ENCODE measurements at regions not wholly inside any gene's neighbourhood (a gene's known extent, or its start where the extent isn't known, plus 50 kb on each side); places are given as distances from the start of the nearest gene placed in this dataset.

GRCh38 chr11:104522650-104523049, 358.7 kb upstream of the PDGFD start:
- H4K8ac ChIP-seq (ENCODE audit: low read depth in 2 of 2, low read length in 2 of 2) = no peak overlapping the region
- H2AK5ac ChIP-seq (ENCODE audit: low read depth, low read length) = no peak overlapping the region
- H3K9me1 ChIP-seq (ENCODE audit: insufficient read depth, low read length) = no peaks in the 10 kb centered on the region
- H2BK120ac ChIP-seq (ENCODE audit: low read depth, low read length) = no peak overlapping the region
- no peaks in the 10 kb centered on the region for H3K79me1 ChIP-seq (ENCODE audit: low read depth in 1 of 2, low read length in 2 of 2)
- H3K56ac ChIP-seq (ENCODE audit: extremely low read depth, insufficient read depth, low read length) = no peak overlapping the region
- no peak for ATAC-seq (ENCODE audit: low read depth)
- no peak overlapping the region for H3K4ac ChIP-seq (ENCODE audit: low read depth, low read length)
- H2BK15ac ChIP-seq (ENCODE audit: low read depth, low read length) = no peak overlapping the region
- BruUV-seq (replicated peaks) = no TSS peak
- ChIA-PET CTCF (no interaction called here), POLR2A (ENCODE audit: unreplicated experiment) (no interaction called here)
- no peak overlapping the region for H2BK5ac ChIP-seq (ENCODE audit: low read depth, low read length, poor library complexity, severe bottlenecking)
- H3K27ac ChIP-seq (ENCODE audit: insufficient read depth, low read length) = no peak overlapping the region
- H2AFZ ChIP-seq (replicated peaks; ENCODE audit: low read length, poor library complexity) = no peak overlapping the region
- H3K18ac ChIP-seq (ENCODE audit: low read depth, low read length) = no peak overlapping the region
- in situ Hi-C loops (cut with MboI; ENCODE audit: low sequenced_read_pairs) = no loop called here
- peak; percentile 41 for DNase-seq
- no peak overlapping the region for H2BK20ac ChIP-seq (ENCODE audit: low read depth, low read length)
- H2AK9ac ChIP-seq (replicated peaks; ENCODE audit: low read depth, low read length, poor library complexity) = no peak overlapping the region
- H4K91ac ChIP-seq (ENCODE audit: insufficient read depth, low read depth, low read length) = no peak overlapping the region
- H3K36me3 ChIP-seq (ENCODE audit: control insufficient read depth, insufficient read depth, low read length) = no peaks in the 10 kb centered on the region
- H3K4me3 ChIP-seq (ENCODE audit: insufficient read depth, low read depth, low read length) = no peak overlapping the region
- no peak overlapping the region for H3K9ac ChIP-seq (ENCODE audit: low read depth, low read length)
- no peaks in the 10 kb centered on the region for H3K4me1 ChIP-seq (ENCODE audit: control insufficient read depth, insufficient read depth, low read length)
- no peak overlapping the region for H3K23ac ChIP-seq (ENCODE audit: low read depth, low read length)
- no peaks in the 10 kb centered on the region for H4K20me1 ChIP-seq (ENCODE audit: insufficient read depth, low read length)
- dilution Hi-C loops (cut with HindIII; ENCODE audit: low sequenced_read_pairs, unreplicated experiment) = no loop called here
- no peaks in the 10 kb centered on the region for H3K27me3 ChIP-seq (ENCODE audit: control insufficient read depth, insufficient read depth, low read length)
- H3K9me3 ChIP-seq (ENCODE audit: control insufficient read depth, insufficient read depth, low read length) = no peaks in the 10 kb centered on the region
- H3K4me2 ChIP-seq (ENCODE audit: low read depth, low read length) = no peak overlapping the region
- H4K5ac ChIP-seq (ENCODE audit: low read depth, low read length) = no peak overlapping the region
- no peak for TF ChIP-seq RCOR1 (IDR thresholded peaks at IDR 0.05; ENCODE audit: insufficient replicate concordance, low read length)
- no peak overlapping the region for H3K14ac ChIP-seq (replicated peaks; ENCODE audit: low read depth, low read length)
- intact Hi-C loops (cut with micrococcal nuclease) = no loop called here

All from IMR-90 (cell line).